ENCODE measurements at regions not wholly inside any gene's neighbourhood (a gene's known extent, or its start where the extent isn't known, plus 50 kb on each side); places are given as distances from the start of the nearest gene placed in this dataset.
"Not testable (repeated sequence)": the region's sequence is repeated elsewhere in the genome, so short reads cannot be mapped to it uniquely, and the experiment has no call there.

GRCh38 chr5:39753747-39754146 lies 329.0 kb upstream of the DAB2 start:
- H3K36me3 Mint-ChIP-seq (ENCODE audit: low read depth); H3K9me3 Mint-ChIP-seq (ENCODE audit: low read depth); POLR2A ChIA-PET; H3K4me3 Mint-ChIP-seq; ATAC-seq; H3K4me1 Mint-ChIP-seq; H3K27ac Mint-ChIP-seq; DNase-seq; intact Hi-C loops (cut with DNase I, micrococcal nuclease): not testable (repeated sequence)
- peaks cover 15% of the 10 kb centered on the region for H3K27me3 Mint-ChIP-seq
- CTCF ChIA-PET: interaction anchor here (0.6 kb wide), 1 partner anchor 86 kb away, joined by 3 read pairs; no protein-coding TSS in a partner anchor

- ATAC-seq: no peak
- no peak overlapping the region for H3K4me3 Mint-ChIP-seq
- no peaks in the 10 kb centered on the region for H3K9me3 Mint-ChIP-seq (ENCODE audit: low read depth)
- H3K27me3 Mint-ChIP-seq: peaks cover 12% of the 10 kb centered on the region
- H3K36me3 Mint-ChIP-seq (ENCODE audit: low read depth): no peaks in the 10 kb centered on the region
- H3K4me1 Mint-ChIP-seq: no peaks in the 10 kb centered on the region
- POLR2A ChIA-PET: no interaction called here
- CTCF ChIA-PET: no interaction called here
- intact Hi-C loops (cut with DNase I, micrococcal nuclease): no loop called here
- H3K27ac Mint-ChIP-seq: no peak overlapping the region
- DNase-seq: no peak
Observed at GRCh38 chr5:39750661-39751060, 325.9 kb upstream of the DAB2 start.

GRCh38 chr5:39742916-39743315 lies 318.1 kb upstream of the DAB2 start:
- H3K4me1 Mint-ChIP-seq: no peaks in the 10 kb centered on the region
- H3K36me3 Mint-ChIP-seq (ENCODE audit: low read depth): no peaks in the 10 kb centered on the region
- peaks cover 3% of the 10 kb centered on the region for H3K27me3 Mint-ChIP-seq
- POLR2A ChIA-PET: no interaction called here
- DNase-seq (peak; percentile 6), ATAC-seq (no peak)
- H3K27ac Mint-ChIP-seq: no peak overlapping the region
- intact Hi-C loops (cut with DNase I, micrococcal nuclease): no loop called here
- H3K4me3 Mint-ChIP-seq: no peak overlapping the region
- CTCF ChIA-PET: no interaction called here
- H3K9me3 Mint-ChIP-seq (ENCODE audit: low read depth): no peaks in the 10 kb centered on the region

GRCh38 chr5:39740404-39740803 lies 315.6 kb upstream of the DAB2 start:
- no peak overlapping the region for H3K27ac Mint-ChIP-seq
- no peaks in the 10 kb centered on the region for H3K36me3 Mint-ChIP-seq (ENCODE audit: low read depth)
- no peak for ATAC-seq
- H3K4me3 Mint-ChIP-seq: no peak overlapping the region
- DNase-seq: no peak
- CTCF ChIA-PET: no interaction called here
- POLR2A ChIA-PET: no interaction called here
- no peaks in the 10 kb centered on the region for H3K4me1 Mint-ChIP-seq
- H3K9me3 Mint-ChIP-seq (ENCODE audit: low read depth): no peaks in the 10 kb centered on the region
- intact Hi-C loops (cut with DNase I, micrococcal nuclease): no loop called here
- H3K27me3 Mint-ChIP-seq: peaks cover 3% of the 10 kb centered on the region

GRCh38 chr5:39732166-39732565 lies 307.4 kb upstream of the DAB2 start:
- Mint-ChIP-seq H3K36me3 (ENCODE audit: low read depth) (no peaks in the 10 kb centered on the region), H3K27me3 (peaks cover 5% of the 10 kb centered on the region), H3K4me1 (no peaks in the 10 kb centered on the region), H3K9me3 (ENCODE audit: low read depth) (no peaks in the 10 kb centered on the region), H3K27ac (no peak overlapping the region), H3K4me3 (no peak overlapping the region)
- ATAC-seq (no peak), DNase-seq (no peak)
- CTCF ChIA-PET: no interaction called here
- intact Hi-C loops (cut with DNase I, micrococcal nuclease): no loop called here
- POLR2A ChIA-PET: no interaction called here

GRCh38 chr5:39730699-39731098 lies 305.9 kb upstream of the DAB2 start:
- ATAC-seq (no peak), DNase-seq (no peak)
- Mint-ChIP-seq H3K4me1 (no peaks in the 10 kb centered on the region), H3K27ac (no peak overlapping the region), H3K27me3 (peaks cover 5% of the 10 kb centered on the region), H3K9me3 (ENCODE audit: low read depth) (no peaks in the 10 kb centered on the region), H3K36me3 (ENCODE audit: low read depth) (no peaks in the 10 kb centered on the region), H3K4me3 (no peak overlapping the region)
- intact Hi-C loops (cut with DNase I, micrococcal nuclease): no loop called here
- CTCF ChIA-PET: no interaction called here
- POLR2A ChIA-PET: no interaction called here

GRCh38 chr5:39730006-39730405 lies 305.2 kb upstream of the DAB2 start:
- ChIA-PET POLR2A (no interaction called here), CTCF (no interaction called here)
- Mint-ChIP-seq H3K36me3 (ENCODE audit: low read depth) (no peaks in the 10 kb centered on the region), H3K4me3 (no peak overlapping the region), H3K9me3 (ENCODE audit: low read depth) (no peaks in the 10 kb centered on the region), H3K4me1 (no peaks in the 10 kb centered on the region), H3K27me3 (peaks cover 5% of the 10 kb centered on the region), H3K27ac (no peak overlapping the region)
- intact Hi-C loops (cut with DNase I, micrococcal nuclease): no loop called here
- no peak for ATAC-seq
- DNase-seq: no peak

GRCh38 chr5:39726467-39726866 lies 301.7 kb upstream of the DAB2 start:
- ATAC-seq: no peak
- CTCF ChIA-PET: interaction anchor here (1.2 kb wide), 1 partner anchor 127 kb away, joined by 3 read pairs; no protein-coding TSS in a partner anchor
- intact Hi-C loops (cut with DNase I, micrococcal nuclease): no loop called here
- peaks cover 5% of the 10 kb centered on the region for H3K27me3 Mint-ChIP-seq
- no peaks in the 10 kb centered on the region for H3K36me3 Mint-ChIP-seq (ENCODE audit: low read depth)
- POLR2A ChIA-PET: no interaction called here
- H3K9me3 Mint-ChIP-seq (ENCODE audit: low read depth): no peaks in the 10 kb centered on the region
- no peak overlapping the region for H3K4me3 Mint-ChIP-seq
- no peak overlapping the region for H3K27ac Mint-ChIP-seq
- no peak for DNase-seq
- no peaks in the 10 kb centered on the region for H3K4me1 Mint-ChIP-seq

- Mint-ChIP-seq H3K27me3 (peaks cover 7% of the 10 kb centered on the region), H3K9me3 (ENCODE audit: low read depth) (no peaks in the 10 kb centered on the region), H3K4me1 (no peaks in the 10 kb centered on the region), H3K27ac (no peak overlapping the region), H3K4me3 (no peak overlapping the region), H3K36me3 (ENCODE audit: low read depth) (no peaks in the 10 kb centered on the region)
- ChIA-PET POLR2A (no interaction called here), CTCF (no interaction called here)
- ATAC-seq (no peak), DNase-seq (no peak)
- intact Hi-C loops (cut with DNase I, micrococcal nuclease): no loop called here
Observed at GRCh38 chr5:39721394-39721793, 296.6 kb upstream of the DAB2 start.

GRCh38 chr5:39720136-39720535 lies 295.4 kb upstream of the DAB2 start:
- CTCF ChIA-PET: no interaction called here
- intact Hi-C loops (cut with DNase I, micrococcal nuclease): no loop called here
- no peaks in the 10 kb centered on the region for H3K4me1 Mint-ChIP-seq

GRCh38 chr5:39717176-39717897 lies 292.6 kb upstream of the DAB2 start:
- CTCF ChIA-PET: interaction anchor here (0.5 to 1.9 kb wide), 7 partner anchors 23 to 1018 kb away, joined by 3 to 5 read pairs (median 3); no protein-coding TSS in a partner anchor
- DNase-seq (no peak), ATAC-seq (no peak)
- POLR2A ChIA-PET: no interaction called here
- H3K27me3 Mint-ChIP-seq: peaks cover 8% of the 10 kb centered on the region
- no peak overlapping the region for H3K27ac Mint-ChIP-seq
- intact Hi-C loops (cut with DNase I, micrococcal nuclease): loop anchor here in 1 of 2 experiments (10.0 kb wide), 1 partner anchor 227 kb away; no protein-coding TSS in a partner anchor
- H3K36me3 Mint-ChIP-seq (ENCODE audit: low read depth): no peaks in the 10 kb centered on the region
- no peaks in the 10 kb centered on the region for H3K4me1 Mint-ChIP-seq
- H3K9me3 Mint-ChIP-seq (ENCODE audit: low read depth): no peaks in the 10 kb centered on the region
- H3K4me3 Mint-ChIP-seq: no peak overlapping the region

More at GRCh38 chr5:39720136-39720535, 295.4 kb upstream of the DAB2 start:
- peaks cover 7% of the 10 kb centered on the region for H3K27me3 Mint-ChIP-seq
- ATAC-seq (no peak), DNase-seq (no peak)
- no peak overlapping the region for H3K27ac Mint-ChIP-seq
- H3K4me3 Mint-ChIP-seq: no peak overlapping the region
- POLR2A ChIA-PET: no interaction called here
- H3K9me3 Mint-ChIP-seq (ENCODE audit: low read depth): no peaks in the 10 kb centered on the region
- no peaks in the 10 kb centered on the region for H3K36me3 Mint-ChIP-seq (ENCODE audit: low read depth)

- Mint-ChIP-seq H3K9me3 (ENCODE audit: low read depth) (no peaks in the 10 kb centered on the region), H3K4me3 (no peak overlapping the region), H3K27ac (no peak overlapping the region)
Observed at GRCh38 chr5:39716532-39717028, 291.8 kb upstream of the DAB2 start.

More at GRCh38 chr5:39716532-39717028, 291.8 kb upstream of the DAB2 start:
- no peaks in the 10 kb centered on the region for H3K36me3 Mint-ChIP-seq (ENCODE audit: low read depth)
- no peaks in the 10 kb centered on the region for H3K4me1 Mint-ChIP-seq
- CTCF ChIA-PET: interaction anchor here (0.6 to 1.9 kb wide), 7 partner anchors 23 to 973 kb away, joined by 3 to 5 read pairs (median 3); no protein-coding TSS in a partner anchor
- ATAC-seq (peak; percentile 93), DNase-seq (peak; percentile 66)
- POLR2A ChIA-PET: no interaction called here
- intact Hi-C loops (cut with DNase I, micrococcal nuclease): loop anchor here (1.0 to 10.0 kb wide), 2 partner anchors 228 to 972 kb away; no protein-coding TSS in a partner anchor
- H3K27me3 Mint-ChIP-seq: peaks cover 10% of the 10 kb centered on the region
